ENCODE measurements at regions not wholly inside any gene's neighbourhood (a gene's known extent, or its start where the extent isn't known, plus 50 kb on each side); places are given as distances from the start of the nearest gene placed in this dataset.
"Not testable (repeated sequence)": the region's sequence is repeated elsewhere in the genome, so short reads cannot be mapped to it uniquely, and the experiment has no call there.

DNA sequence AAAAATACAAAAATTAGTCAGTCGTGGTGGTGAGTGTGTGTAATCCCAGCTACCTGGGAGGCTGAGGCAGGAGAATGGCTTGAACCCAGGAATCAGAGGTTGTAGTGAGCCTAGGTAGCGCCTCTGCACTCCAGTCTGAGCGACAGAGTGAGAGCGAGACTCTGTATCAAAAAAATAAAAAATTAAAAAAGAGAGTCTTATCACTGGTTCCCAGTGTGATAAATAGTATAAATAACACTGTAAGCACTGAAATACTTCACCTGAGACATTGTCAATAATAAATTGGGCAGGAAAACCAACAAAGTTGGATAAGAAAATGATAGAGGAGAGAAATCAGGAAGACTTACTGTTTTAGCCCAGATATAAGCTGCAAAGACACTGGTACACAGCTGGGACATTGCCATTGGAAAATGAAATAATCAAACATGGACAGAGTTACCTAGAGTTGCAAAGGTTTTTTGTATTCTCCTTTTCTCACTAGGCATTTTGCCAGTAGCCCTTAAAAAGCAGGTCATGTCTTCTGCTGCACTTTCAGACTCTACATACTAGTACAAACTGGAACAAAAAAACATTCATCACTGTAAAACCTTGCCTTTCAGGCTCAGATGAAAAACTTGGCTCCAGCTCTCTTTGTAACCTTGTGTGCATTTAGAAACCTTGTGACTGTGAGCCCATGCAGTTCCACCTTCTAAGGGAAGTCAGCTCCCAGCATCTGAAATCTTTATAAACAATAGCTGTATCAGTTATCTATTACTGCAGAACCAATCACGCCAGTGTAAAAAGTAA lies 55.0 kb upstream of the PPP1R2C start:
- no peak for DNase-seq

DNA sequence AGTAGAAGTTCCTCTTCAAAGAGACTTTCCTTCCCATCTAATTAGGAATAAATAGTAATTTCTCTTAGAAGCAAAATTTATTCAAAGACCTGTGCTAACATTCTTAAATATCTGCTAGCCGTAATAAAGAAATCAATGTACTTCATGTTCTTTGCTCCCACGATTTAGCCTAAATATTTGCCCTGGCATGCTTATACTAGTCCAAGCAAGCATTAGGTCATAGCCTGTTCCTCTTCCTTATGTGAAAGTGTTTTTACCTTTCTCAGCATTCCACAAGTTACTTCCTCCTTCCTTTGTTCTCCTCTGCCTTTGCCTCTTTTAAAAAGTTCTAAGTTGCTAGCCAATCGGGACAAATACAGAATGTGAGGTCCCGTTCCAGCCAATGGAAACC lies 55.6 kb upstream of the PPP1R2C start:
- DNase-seq = not testable (repeated sequence)

DNA sequence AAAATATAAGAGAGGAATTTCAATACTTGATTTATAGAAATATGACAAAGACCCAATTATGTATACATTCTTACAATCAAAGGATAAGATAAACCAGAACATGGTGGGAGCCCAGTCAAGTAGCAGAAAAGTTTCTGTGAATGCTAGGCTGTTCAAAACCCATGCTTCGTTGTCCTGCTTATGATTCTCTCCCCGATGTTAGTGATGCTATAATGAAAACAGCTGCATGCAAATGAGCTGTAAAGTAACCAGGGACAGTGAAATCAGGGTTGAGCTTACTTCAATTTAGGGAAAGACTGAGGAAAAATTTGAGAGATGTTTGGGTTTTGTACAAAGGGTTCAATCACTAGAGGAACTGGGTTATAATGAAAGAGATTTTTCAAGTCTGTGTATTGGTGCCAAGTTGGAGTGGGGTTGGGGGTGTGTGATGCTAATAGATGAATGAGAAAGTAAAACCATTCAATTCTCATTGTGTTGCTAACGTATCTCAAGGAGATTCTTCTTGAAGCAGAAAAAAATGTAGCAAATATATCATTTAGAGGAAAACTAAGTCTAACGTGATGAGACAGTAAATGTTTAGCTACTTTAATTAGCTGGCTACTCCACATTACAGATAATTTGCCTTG lies 59.3 kb upstream of the PPP1R2C start:
- DNase-seq = no peak

DNA sequence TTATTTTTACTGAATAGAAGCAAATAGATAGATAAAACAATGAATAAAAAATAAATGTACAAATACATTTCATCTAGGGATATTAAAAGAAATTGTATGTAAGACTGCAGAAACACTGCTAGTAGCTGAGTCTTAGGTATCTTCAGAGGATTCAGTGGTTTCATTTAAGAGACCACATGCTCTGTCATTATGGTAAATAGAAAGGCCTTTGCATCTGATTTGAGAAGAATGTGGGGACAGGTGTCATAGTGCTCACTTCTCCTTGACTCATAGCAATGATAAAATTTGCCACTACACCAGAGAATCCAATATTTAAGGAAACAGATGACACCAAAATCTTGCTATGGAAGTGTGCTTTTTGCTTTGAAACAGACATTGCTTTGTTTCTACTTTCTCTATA lies 59.8 kb upstream of the PPP1R2C start:
- no peak for DNase-seq

DNA sequence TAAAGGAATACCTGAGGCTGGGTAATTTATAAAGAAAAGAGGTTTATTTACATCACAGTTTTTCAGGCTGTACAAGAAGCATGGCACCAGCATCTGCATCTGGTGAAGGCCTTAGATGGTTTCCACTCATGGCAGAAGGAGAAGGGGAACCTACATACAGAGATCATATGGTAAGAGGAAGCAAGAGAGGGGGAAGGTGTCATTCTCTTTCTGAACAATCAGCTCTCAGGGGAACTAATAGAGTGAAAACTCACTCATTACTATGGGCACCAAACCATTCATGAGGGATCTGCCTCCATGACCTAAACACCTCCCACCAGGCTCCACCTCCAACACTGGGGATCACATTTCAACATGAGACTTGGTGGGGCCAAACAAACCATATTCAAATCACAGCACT lies 61.7 kb upstream of the PPP1R2C start:
- DNase-seq = no peak

DNA sequence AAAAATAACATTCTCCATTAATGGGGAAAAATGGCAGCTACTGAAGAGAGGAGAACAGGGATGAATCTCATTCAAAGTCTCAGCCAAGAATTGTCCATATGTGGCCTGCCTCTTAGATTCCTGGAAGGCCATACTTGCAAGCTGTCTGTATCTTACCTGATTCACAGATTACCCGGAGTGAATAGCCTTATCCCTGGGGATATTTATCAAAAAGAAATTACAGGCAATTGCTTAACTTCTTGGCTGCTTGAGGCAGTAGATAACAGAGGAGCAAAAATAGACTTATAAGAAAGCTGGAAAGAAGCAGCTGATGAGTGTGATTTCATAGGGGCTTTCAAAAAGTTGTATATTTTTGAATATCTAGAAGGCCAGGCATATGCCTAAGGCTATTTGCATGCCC lies 68.8 kb upstream of the PPP1R2C start:
- DNase-seq = no peak

DNA sequence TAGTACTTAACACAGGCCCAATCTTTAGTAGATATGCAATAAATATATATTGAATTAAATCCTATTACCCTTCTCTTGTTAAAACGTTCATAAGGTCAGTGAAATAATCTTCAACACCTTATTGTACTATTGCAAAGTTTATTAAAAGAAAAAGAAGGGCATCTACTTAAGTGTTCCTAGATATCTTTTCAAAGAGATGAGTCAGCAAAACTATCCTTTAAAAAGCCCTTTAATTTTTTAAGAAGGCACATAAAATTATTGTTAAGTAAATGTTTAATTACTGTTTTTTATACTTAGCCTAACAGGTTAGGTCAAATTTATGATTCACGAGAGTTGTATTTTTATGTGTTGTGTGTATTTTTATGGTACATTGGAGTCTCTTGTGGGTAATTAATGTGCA lies 77.3 kb upstream of the PPP1R2C start:
- DNase-seq = no peak

DNA sequence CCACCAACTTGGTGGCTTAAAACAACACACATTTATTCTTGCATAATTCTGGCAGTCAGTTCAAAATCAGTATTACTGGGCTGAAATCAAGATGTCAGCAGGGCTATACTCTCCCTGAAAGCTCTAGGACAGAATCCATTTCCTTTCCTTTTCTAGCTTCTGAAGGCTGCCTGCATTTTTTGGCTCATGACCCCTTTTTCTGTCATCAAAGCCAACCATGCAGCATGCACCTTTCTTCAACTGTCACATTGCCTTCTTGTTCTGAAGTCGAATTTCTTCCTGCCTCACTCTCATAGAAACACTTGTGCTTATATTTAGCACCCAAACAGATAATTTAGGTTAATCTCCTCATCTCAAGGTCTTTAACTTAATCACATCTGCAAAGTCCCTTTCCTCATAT lies 79.8 kb upstream of the PPP1R2C start:
- DNase-seq = no peak

DNA sequence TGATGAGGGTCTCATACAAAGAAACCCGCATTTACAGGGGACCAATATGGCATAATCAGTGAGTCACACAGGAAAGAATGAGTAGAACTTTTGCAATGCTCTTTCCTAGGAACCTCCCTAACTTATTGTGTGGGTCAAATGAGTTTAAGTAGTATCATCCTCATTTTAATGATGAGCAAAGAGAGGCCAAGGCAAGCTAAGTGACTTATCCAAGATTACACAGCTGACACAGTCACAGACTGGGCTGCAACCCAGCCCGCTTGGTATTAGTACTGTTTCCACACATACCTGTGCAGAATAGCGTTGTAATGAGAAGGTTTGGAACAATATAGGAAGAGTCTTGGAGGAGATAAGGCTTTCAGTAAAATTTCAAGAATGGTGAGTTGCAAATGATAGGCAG lies 91.0 kb upstream of the PPP1R2C start:
- DNase-seq = no peak

DNA sequence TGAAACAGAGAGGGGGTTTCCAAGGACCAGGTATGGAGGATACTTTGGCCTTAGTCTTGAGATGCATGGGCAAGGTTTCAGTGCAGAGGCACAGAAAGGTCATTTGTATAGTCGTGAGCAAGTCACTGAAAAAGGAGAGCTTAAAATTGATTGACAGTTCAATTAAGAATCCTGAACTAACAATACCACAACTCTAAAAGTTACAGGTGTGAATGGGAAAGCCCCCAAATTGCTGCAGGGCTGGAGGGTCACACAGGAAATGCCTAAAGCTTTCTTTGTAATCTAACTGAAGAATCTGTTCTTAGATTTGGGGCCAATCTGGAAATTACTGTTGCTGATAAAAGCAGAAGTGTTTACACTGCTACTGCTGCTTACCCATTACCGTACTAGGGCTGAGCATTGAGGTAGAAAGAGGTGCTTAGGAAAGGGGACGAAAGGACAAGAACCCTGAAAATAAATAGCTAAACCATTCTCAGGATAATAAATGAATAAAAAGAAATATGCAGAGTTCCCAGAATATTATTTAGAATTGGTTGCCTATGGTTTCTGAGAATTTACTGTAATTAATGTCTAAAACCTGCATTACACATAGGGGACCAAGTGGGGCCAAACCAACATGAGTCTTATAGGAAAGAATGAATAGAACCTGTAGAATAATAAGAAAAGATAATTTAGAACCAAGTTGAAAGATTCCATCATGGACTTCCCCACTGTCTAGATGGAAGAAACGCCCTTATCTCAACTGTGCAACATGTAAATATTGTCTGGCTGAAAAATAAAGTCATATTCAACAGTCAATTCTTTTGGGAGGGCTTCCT lies 91.9 kb upstream of the PPP1R2C start:
- peak; percentile 0 for DNase-seq

DNA sequence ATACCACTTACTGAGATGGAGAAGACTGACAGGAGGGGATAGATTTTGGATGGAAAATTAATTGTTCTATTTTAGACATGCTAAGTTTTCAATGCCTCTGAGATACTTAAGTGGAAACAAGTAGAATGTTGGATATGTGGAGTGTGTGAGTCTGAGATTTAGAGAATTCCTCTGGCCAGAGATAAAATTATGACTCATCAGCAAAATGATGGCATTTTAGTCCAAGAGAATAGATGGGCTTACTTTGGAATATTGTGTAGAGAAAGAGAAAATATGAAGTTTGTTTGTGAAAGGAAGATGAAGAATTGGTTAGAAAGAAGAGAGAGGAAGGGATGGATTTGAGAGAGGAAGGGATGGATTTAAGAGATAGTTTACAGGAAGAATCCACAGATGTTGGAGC lies 108.6 kb upstream of the PPP1R2C start:
- no peak for DNase-seq

DNA sequence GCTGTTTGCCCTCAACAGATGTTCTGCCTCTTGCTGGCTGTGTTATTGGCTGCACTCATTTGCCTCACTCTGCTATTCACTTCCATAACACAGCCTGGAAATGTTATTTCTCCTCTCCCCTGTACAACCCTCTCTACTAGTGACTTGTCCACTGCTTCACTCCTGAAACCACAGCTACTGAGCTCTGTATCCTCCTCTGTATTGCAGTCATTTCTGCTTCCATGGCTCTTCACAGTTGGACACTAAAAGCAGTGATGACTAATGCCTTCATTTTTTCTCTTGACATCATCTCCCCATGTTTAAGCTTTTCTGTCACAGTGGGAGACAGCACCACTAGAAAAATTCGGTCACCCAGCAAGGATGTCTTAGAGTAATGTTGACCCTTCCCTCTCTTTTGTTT lies 123.0 kb upstream of the PPP1R2C start:
- no peak for DNase-seq

DNA sequence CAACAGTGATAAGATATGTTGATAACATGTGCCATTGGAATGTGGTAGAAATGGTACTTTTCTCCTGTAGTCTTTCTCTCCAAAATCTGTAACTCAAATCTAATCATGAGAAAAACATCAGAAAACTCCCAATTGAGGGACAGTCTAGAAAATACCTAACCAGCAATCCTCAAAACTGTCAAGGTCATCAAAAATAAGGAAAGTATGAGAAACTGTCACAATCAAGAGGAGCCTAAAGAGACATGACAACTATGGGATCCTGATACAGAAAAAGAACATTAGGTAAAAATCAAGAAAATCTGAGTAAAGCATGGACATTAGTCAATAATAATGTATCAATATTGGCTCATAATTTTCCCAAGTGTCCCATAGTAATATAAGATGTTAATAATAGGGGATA lies 124.5 kb upstream of the PPP1R2C start:
- DNase-seq = no peak

DNA sequence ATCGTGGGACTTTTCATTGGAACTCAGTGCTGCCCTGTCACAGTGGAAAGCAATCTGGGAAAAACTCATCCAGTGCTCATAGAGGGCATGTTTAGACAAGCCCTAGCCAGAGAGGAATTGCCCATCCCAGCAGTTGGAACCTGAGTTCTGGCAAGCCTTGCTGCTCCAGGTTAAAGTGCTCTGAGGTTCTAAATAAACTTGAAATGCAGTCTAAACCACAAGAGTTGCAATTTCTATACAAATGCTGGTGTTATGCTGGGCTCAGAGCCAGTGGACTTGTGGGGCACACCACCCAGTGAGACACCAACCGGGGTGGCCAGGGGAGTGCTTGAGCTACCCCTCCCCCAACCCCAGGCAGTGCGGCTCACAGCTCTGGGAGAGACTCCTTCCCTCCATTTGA lies 142.8 kb upstream of the PPP1R2C start:
- DNase-seq = no peak

DNA sequence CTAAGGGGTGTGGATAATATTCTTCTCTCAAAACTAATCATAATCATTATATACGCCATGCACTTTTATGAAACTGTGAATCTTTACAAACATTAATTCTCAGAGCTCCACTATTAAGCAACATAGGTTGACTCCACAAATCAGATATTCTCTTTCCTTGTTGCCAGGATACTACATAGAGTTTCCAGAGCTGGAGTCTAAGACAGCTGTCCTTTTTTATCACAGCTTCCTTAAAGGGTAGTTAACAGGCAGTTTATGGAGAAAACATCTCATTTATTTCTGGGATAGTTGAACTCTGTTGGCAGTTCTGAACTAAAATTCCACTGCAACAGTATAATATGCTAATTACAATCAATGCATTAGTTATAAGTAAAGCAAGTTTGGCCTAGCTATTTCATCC lies 152.1 kb upstream of the PPP1R2C start:
- no peak for DNase-seq

DNA sequence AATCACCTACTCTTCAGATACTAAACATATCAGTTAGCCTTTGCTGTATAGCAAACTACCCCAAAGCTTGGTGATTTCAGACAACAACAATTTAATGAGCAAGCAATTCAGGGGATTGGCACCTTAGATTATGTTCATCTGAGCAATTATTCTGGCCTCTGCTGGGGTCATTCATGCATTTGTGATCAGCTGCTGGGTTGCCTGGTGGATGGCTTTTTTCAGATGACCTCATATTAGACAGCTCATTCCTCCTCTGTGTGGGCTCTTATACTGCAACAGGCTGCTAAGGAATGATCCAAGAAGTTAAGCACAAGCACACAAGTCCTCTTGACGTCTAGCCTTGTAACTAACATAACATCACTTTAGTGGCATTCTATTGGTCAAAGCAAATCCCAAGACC lies 153.0 kb upstream of the PPP1R2C start:
- no peak for DNase-seq

DNA sequence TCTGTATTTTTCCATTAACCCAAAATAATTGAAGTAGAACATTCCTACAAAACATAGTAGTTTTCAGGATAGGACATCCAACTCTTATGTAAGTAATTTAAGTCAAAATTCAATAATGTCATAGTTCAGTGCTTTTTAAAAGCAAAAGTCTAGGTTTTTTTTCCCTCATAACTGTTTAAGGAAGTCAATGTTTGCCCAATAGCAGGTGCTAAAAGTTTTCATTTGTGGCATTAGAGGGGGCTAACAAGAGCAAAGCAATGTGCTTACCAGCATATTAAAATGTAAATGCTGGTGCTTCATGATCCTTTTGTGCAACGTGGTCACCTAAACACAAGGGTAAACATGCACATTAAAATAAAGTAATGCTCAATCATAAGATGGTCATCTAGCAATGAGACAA lies 155.2 kb upstream of the PPP1R2C start:
- no peak for DNase-seq

DNA sequence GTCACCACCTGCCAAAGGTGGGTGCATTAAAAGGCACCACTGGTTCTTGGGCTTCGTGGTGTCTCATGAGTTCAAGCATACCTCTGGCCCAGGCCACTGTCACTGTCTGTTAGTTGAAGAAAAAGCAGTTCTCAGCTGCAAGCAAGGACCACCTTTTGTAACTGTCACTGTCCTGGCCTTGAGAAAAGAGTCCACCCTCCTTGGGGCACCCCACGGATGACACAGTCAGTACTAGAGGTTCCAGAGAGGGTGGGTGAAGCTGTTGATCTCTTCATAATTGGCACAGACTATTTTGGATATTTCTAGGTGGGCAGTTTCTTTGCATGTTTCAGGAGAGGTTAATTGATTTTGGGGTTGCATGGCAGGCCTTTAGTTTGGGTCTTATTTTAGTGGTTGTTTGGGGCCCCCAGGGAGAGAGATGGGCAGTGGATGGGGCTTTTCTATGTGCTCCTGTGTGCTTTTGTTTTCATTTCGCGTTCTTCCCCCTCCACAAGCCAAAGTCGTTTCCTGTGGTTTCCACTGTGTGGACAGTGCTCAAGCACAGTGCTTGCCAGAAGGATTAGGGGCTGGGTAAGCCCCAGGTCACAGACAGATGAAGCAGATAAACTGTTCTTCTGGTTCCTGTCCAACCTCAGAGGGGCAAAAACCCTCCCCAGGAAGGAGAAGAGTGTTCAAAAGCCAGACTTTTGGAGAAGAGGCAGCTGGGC lies 156.2 kb upstream of the PPP1R2C start:
- DNase-seq = peak; percentile 50

DNA sequence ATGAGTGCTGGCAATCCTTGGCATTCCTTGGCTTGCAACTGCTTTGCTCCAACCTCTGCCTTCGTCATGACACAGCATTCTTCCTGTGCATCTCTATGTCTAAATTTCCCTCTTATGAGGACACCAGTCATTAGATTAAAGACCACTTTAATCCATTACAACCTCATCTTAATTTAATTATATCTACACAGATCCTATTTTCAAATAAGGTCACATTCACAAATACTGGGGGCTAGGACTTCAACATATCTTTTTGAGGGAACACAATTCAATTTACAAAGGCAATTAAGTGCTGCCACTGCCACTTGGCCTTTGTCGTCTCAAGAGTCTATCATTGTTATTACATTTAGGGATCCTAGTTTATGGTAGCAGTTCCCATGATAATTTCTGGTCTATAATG lies 163.7 kb upstream of the PPP1R2C start:
- DNase-seq = no peak

DNA sequence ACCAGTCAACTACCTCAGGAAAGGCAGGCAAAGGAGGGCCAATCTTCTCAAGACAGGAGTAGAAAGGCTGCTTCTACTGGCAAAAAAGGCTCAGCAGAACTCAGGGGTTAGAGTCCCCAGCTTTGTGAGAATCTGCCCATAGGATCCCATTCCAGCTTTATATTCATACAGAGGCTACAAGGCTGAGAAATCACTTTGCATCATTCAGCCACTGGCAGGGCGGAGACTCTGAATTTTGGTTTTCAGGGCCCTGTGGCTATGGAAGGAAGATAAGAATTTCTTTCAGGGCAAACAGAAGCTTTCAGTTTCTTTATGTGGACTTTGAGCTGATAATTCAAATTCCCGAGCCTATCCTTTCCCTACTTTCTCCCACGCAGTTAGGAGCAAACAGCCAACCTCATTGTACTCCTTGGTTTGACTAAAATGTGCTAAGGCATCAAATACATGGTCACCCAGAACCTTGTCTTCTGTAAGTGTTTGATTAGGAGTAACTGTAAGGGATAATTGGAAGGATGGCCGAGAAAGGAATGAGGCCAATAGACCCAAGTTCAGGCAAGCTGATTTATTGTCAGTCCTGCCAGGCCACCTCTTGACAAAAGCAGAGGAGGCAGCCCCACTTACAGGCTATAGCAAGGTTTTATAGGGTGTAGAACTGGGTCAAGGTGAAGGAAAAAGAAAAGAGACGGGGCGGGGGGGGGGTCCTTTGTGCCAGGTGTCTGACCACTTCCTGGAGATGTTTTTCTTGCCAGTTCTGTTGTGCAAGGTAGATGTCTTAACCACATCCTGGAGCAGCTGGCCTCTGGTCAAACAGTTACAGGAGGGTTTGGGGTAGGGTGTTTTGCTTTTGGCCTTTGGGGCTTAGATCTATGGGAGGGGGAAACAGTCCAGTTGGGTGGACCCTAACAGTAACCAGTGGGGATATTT lies 165.3 kb upstream of the PPP1R2C start:
- DNase-seq = peak; percentile 70

DNA sequence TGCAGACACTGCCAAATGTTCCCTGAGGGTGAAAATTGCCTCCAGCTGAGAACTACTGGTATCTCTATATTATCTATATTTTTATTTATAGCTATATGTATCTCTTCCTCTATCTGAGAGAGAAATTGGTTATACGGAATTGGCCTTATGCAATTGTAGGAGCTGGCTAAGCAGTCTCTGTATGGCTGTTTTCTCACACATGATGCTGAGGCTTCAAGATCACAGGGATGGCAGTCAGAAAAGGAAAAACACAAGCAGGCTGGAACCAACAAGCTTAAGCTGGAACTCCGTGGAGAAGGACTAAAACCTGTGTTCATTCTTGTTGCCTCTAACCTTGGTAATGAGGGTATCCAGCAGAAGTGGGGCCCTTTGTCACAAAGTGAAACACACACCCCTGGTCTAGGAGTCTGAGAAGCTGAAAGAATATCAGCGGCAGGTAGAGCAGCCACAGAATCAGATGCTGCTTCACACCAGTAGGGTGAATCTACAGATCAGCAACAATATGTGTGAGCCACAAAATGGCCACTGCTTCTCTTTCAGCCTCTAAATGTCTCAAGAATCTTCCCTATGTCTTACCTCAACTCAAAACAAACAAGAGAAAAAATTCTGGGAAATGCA lies 166.5 kb upstream of the PPP1R2C start:
- DNase-seq = peak; percentile 51
